Pancreas (tissue), 10 donors: ENCODE measurements at regions not wholly inside any gene's neighbourhood (a gene's known extent, or its start where the extent isn't known, plus 50 kb on each side); places are given as distances from the start of the nearest gene placed in this dataset.
"Not testable (repeated sequence)": the region's sequence is repeated elsewhere in the genome, so short reads cannot be mapped to it uniquely, and the experiment has no call there.

Source experiments
- ATAC-seq, 4 donors: fragments of 200-7000 bp; cut with Tn5 transposase; one replicate each; pipeline versions ENCODE4 v1.8.0 to v1.9.1; 2020; ENCODE audit warnings: mild to moderate bottlenecking in 4 of 4, moderate library complexity in 4 of 4
- DNase-seq, 6 donors: peaks; one replicate each; pipeline ENCODE4 v3.0.0-alpha.2; 2020
- FAIRE-seq: peaks from 2 replicates; lab custom pipeline; 2012; peaks lifted over from hg19 to GRCh38; lab: Jason Lieb, UNC
- H3K27ac ChIP-seq, 4 donors: fragments of 200-600 bp; sonication (generic); 1 replicate in 3 of 4; 2 replicates in 1 of 4; pipeline versions ENCODE4 v1.5.0 to v1.8.0; 2020
- H3K27me3 ChIP-seq, 4 donors: fragments of 200-600 bp; one replicate each; pipeline ENCODE4 v1.8.0; 2021
- H3K36me3 ChIP-seq, 3 donors: fragments of 200-600 bp; sonication (generic) in 1 of 3; one replicate each; pipeline versions ENCODE4 v1.5.0 to v1.8.0; 2020 to 2021
- H3K4me1 ChIP-seq, 3 donors: fragments of 200-600 bp; one replicate each; pipeline ENCODE4 v1.8.0; 2021
- H3K4me3 ChIP-seq, 4 donors: fragments of 200-600 bp; sonication (generic) in 2 of 4; one replicate each; pipeline versions ENCODE4 v1.5.0 to v1.8.0; 2020 to 2021
- H3K9me3 ChIP-seq, 4 donors: fragments of 200-600 bp; one replicate each; pipeline ENCODE4 v1.8.0; 2021
- CTCF ChIP-seq, 4 donors: fragments of 200-600 bp; sonication (generic) in 3 of 4; IDR thresholded peaks; one replicate each; pipeline versions ENCODE4 v1.5.0 to v1.8.0; 2021; ENCODE audit warnings: antibody characterized with exemption in 4 of 4
- WGBS, 2 donors: extraction: QIAGEN DNeasy Blood & Tissue Kit; methylation state at CpG; one replicate each; pipeline ENCODE4 v1.1.7; 2013; 5-methylcytosine and 5-hydroxymethylcytosine counted together
- intact Hi-C, 3 donors: fragments of 100-400 bp; cut with DNase I; formaldehyde crosslinking; loops; one replicate each; pipeline versions ENCODE4 v1.11.1 to v1.14.2; 2022
- donor health status: healthy with polysubstance abuse.
- donor health status: DM: no; HTN: no; CAD: no; lungs with moderate emphysema.
- donor health status: DM: no; HTN: no; CAD: no.
- donor health status: control.
- donor health status: control.
- donor health status: Bipolar disorder and iron deficiency.
- donor health status: DM: yes; HTN: yes; CAD: no.
- donor health status: DM: no; HTN: no; CAD: no.
- donor health status: DM: no; HTN: no; CAD: no.
- donor health status: DM: yes; HTN: yes; CAD: no.

GRCh38 chr2:102871707-102872106 lies 109.9 kb downstream of the TMEM182 start:
- Histone ChIP-seq H3K27ac (no peak overlapping the region), H3K36me3 (no peaks in the 10 kb centered on the region), H3K27me3 (no peaks in the 10 kb centered on the region), H3K4me1 (no peaks in the 10 kb centered on the region), H3K9me3 (no peaks in the 10 kb centered on the region), H3K4me3 (no peak overlapping the region)
- no peak for TF ChIP-seq CTCF (IDR thresholded peaks at IDR 0.05)
- DNase-seq (no peak), ATAC-seq (no peak), FAIRE-seq (no peak)
- WGBS, 2 donors: 53 to 59% methylated on average over 4 of the region's 4 CpGs
- intact Hi-C loops: no loop called here

GRCh38 chr2:102872388-102872787 lies 110.6 kb downstream of the TMEM182 start:
- no peak overlapping the region for H3K27ac ChIP-seq
- intact Hi-C loops: no loop called here
- ATAC-seq (no peak), FAIRE-seq (no peak), DNase-seq (no peak)
- H3K4me1 ChIP-seq: no peaks in the 10 kb centered on the region
- no peak overlapping the region for H3K4me3 ChIP-seq
- H3K27me3 ChIP-seq: no peaks in the 10 kb centered on the region
- no peaks in the 10 kb centered on the region for H3K36me3 ChIP-seq
- peak in 1 of 4 donors; percentile 9 for TF ChIP-seq CTCF (IDR thresholded peaks at IDR 0.05)
- no peaks in the 10 kb centered on the region for H3K9me3 ChIP-seq
- 60 to 70% methylated on average over 2 of the region's 2 CpGs for WGBS, 2 donors

GRCh38 chr2:102879513-102879912 lies 117.7 kb downstream of the TMEM182 start:
- FAIRE-seq, ATAC-seq, H3K9me3 ChIP-seq, H3K36me3 ChIP-seq, DNase-seq, H3K4me3 ChIP-seq, H3K27ac ChIP-seq, intact Hi-C loops, H3K4me1 ChIP-seq, H3K27me3 ChIP-seq: not testable (repeated sequence)
- 86 to 88% methylated on average over 13 of the region's 13 CpGs for WGBS, 2 donors

GRCh38 chr2:102880731-102881130 lies 118.9 kb downstream of the TMEM182 start:
- FAIRE-seq (no peak), DNase-seq (no peak), ATAC-seq (no peak)
- Histone ChIP-seq H3K9me3 (no peaks in the 10 kb centered on the region), H3K4me1 (no peaks in the 10 kb centered on the region), H3K36me3 (no peaks in the 10 kb centered on the region), H3K4me3 (no peak overlapping the region), H3K27ac (no peak overlapping the region), H3K27me3 (no peaks in the 10 kb centered on the region)
- intact Hi-C loops: no loop called here
- no peak for TF ChIP-seq CTCF (IDR thresholded peaks at IDR 0.05)

GRCh38 chr2:102886216-102886893 lies 124.5 kb downstream of the TMEM182 start:
- no peak for TF ChIP-seq CTCF (IDR thresholded peaks at IDR 0.05)
- no peaks in the 10 kb centered on the region for H3K27me3 ChIP-seq
- FAIRE-seq: no peak
- no peaks in the 10 kb centered on the region for H3K4me1 ChIP-seq
- DNase-seq: no peak
- intact Hi-C loops: no loop called here
- no peaks in the 10 kb centered on the region for H3K9me3 ChIP-seq
- H3K4me3 ChIP-seq: no peak overlapping the region
- H3K36me3 ChIP-seq: no peaks in the 10 kb centered on the region
- no peak overlapping the region for H3K27ac ChIP-seq
- 70 to 80% methylated on average over 3 of the region's 3 CpGs for WGBS, 2 donors
- no peak for ATAC-seq
